ENCODE measurements at regions not wholly inside any gene's neighbourhood (a gene's known extent, or its start where the extent isn't known, plus 50 kb on each side); places are given as distances from the start of the nearest gene placed in this dataset.

- no peak for DNase-seq
- Histone ChIP-seq H3K4me2 (no peak overlapping the region), H3K36me3 (replicated peaks in 1 of 2; ENCODE audit: control insufficient read depth in 1 of 2, insufficient read depth in 2 of 2, low read length in 1 of 2) (no peaks in the 10 kb centered on the region), H3K9me2 (peaks cover 5% of the 10 kb centered on the region; the same call in 1 of the 2 replicates), H3K27me3 (ENCODE audit: insufficient read depth) (no peaks in the 10 kb centered on the region), H2AFZ (ENCODE audit: low read depth) (0 out of 2 replicates have a peak overlapping the region, but pooled peaks have one; percentile 58), H3F3A (replicated peaks; ENCODE audit: insufficient read depth) (no peaks in the 10 kb centered on the region), H3K4me3 (ENCODE audit: low read depth in 2 of 2, low read length in 1 of 2) (no peak overlapping the region), H3K9ac (no peak overlapping the region), H3K27ac (ENCODE audit: low read depth in 2 of 2, low read length in 1 of 2) (no peak overlapping the region), H3K9me3 (no peaks in the 10 kb centered on the region; the same call in 1 of the 2 replicates), H3K4me1 (ENCODE audit: control insufficient read depth in 1 of 2, insufficient read depth in 2 of 2, low read depth in 1 of 2, low read length in 1 of 2) (no peaks in the 10 kb centered on the region), H4K20me1 (ENCODE audit: insufficient read depth) (no peaks in the 10 kb centered on the region), H3K79me2 (ENCODE audit: insufficient read depth) (no peaks in the 10 kb centered on the region)
- 80% methylated on average over 2 of the region's 2 CpGs for WGBS (ENCODE audit: low lambda C conversion rate)
- ChIA-PET CTCF (no interaction called here), POLR2A (no interaction called here)
- TF ChIP-seq, protein P1, sequence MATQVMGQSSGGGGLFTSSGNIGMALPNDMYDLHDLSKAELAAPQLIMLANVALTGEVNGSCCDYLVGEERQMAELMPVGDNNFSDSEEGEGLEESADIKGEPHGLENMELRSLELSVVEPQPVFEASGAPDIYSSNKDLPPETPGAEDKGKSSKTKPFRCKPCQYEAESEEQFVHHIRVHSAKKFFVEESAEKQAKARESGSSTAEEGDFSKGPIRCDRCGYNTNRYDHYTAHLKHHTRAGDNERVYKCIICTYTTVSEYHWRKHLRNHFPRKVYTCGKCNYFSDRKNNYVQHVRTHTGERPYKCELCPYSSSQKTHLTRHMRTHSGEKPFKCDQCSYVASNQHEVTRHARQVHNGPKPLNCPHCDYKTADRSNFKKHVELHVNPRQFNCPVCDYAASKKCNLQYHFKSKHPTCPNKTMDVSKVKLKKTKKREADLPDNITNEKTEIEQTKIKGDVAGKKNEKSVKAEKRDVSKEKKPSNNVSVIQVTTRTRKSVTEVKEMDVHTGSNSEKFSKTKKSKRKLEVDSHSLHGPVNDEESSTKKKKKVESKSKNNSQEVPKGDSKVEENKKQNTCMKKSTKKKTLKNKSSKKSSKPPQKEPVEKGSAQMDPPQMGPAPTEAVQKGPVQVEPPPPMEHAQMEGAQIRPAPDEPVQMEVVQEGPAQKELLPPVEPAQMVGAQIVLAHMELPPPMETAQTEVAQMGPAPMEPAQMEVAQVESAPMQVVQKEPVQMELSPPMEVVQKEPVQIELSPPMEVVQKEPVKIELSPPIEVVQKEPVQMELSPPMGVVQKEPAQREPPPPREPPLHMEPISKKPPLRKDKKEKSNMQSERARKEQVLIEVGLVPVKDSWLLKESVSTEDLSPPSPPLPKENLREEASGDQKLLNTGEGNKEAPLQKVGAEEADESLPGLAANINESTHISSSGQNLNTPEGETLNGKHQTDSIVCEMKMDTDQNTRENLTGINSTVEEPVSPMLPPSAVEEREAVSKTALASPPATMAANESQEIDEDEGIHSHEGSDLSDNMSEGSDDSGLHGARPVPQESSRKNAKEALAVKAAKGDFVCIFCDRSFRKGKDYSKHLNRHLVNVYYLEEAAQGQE (IDR thresholded peaks at IDR 0.05; ENCODE audit: low read depth, low read length), result no peak
- TF ChIP-seq MAX (IDR thresholded peaks at IDR 0.05; ENCODE audit: low read depth) (no peak), ELF1 (IDR thresholded peaks at IDR 0.05) (no peak), RAD21 (IDR thresholded peaks at IDR 0.05; ENCODE audit: low read length) (no peak), TEAD4 (IDR thresholded peaks at IDR 0.05; ENCODE audit: borderline replicate concordance, insufficient read depth) (no peak), JUND (IDR thresholded peaks at IDR 0.05) (no peak), SMC3 (IDR thresholded peaks at IDR 0.05; ENCODE audit: low read depth, low read length) (no peak), SIN3A (IDR thresholded peaks at IDR 0.05; ENCODE audit: borderline replicate concordance, low read depth, low read length) (no peak), TCF12 (IDR thresholded peaks at IDR 0.05) (no peak), FOXJ3 (CRISPR knock-in tag; IDR thresholded peaks at IDR 0.05) (no peak)
These were observed 655.6 kb upstream of the NUDT12 start for GRCh38 chr5:104218200-104218599.

DNA sequence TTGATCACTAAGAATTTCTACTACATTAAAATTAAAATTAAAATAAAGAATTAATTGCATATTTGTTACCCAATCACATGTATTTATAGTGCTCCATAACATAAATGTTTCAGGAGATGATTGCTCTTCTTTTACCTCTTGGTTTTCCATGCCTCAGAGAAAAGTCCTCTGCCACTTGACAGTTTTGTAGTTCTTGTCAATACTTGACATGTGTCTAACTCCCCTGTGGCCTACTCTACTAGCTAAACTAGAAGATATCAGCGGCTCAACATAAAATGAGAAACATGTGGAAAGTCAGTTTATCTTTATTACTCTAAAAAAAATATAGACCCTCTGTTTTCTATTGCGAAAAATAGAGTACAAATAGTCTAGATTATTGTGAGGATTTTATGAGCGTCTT lies 650.6 kb upstream of the NUDT12 start:
- no peak overlapping the region for H2AFZ ChIP-seq (ENCODE audit: low read depth)
- no peak overlapping the region for H3K4me2 ChIP-seq
- no peaks in the 10 kb centered on the region for H3K9me2 ChIP-seq
- WGBS (ENCODE audit: low lambda C conversion rate), result 73% methylated on average over 3 of the region's 3 CpGs
- no peaks in the 10 kb centered on the region for H3K27me3 ChIP-seq (ENCODE audit: insufficient read depth)
- no peaks in the 10 kb centered on the region for H3K79me2 ChIP-seq (ENCODE audit: insufficient read depth)
- no peak overlapping the region for H3K4me3 ChIP-seq (ENCODE audit: low read depth in 2 of 2, low read length in 1 of 2)
- ChIA-PET CTCF (interaction anchor here (0.9 kb wide), 1 partner anchor 14 kb away, joined by 3 read pairs; no protein-coding TSS in a partner anchor), POLR2A (no interaction called here)
- H4K20me1 ChIP-seq (ENCODE audit: insufficient read depth), result no peaks in the 10 kb centered on the region
- H3K4me1 ChIP-seq (ENCODE audit: control insufficient read depth in 1 of 2, insufficient read depth in 2 of 2, low read depth in 1 of 2, low read length in 1 of 2), result no peaks in the 10 kb centered on the region
- H3K9ac ChIP-seq, result no peak overlapping the region
- no peak for DNase-seq
- no peaks in the 10 kb centered on the region for H3K9me3 ChIP-seq
- H3K27ac ChIP-seq (ENCODE audit: low read depth in 2 of 2, low read length in 1 of 2), result no peak overlapping the region
- no peaks in the 10 kb centered on the region for H3K36me3 ChIP-seq (replicated peaks in 1 of 2; ENCODE audit: control insufficient read depth in 1 of 2, insufficient read depth in 2 of 2, low read length in 1 of 2)
- H3F3A ChIP-seq (replicated peaks; ENCODE audit: insufficient read depth), result no peaks in the 10 kb centered on the region
- TF ChIP-seq PBX3 (IDR thresholded peaks at IDR 0.05), result no peak
- no peak for TF ChIP-seq RFX5 (IDR thresholded peaks at IDR 0.05; ENCODE audit: low read length)
- no peak for TF ChIP-seq GABPA (IDR thresholded peaks at IDR 0.05; ENCODE audit: low read depth)
- no peak for TF ChIP-seq RCOR1 (IDR thresholded peaks at IDR 0.05; ENCODE audit: low read length)
- TF ChIP-seq MXI1 (IDR thresholded peaks at IDR 0.05; ENCODE audit: low read depth, low read length), result no peak
- TF ChIP-seq, protein P1 (IDR thresholded peaks at IDR 0.05; ENCODE audit: low read depth, low read length), result no peak
- TF ChIP-seq JUND (IDR thresholded peaks at IDR 0.05), result no peak
- TF ChIP-seq NFIC (IDR thresholded peaks at IDR 0.05; ENCODE audit: borderline replicate concordance), result no peak
- TF ChIP-seq FOXM1 (IDR thresholded peaks at IDR 0.05; ENCODE audit: low read depth), result no peak
- no peak for TF ChIP-seq GATA2 (CRISPR knock-in tag; IDR thresholded peaks at IDR 0.05)
- TF ChIP-seq POLR2AphosphoS5 (IDR thresholded peaks at IDR 0.05; ENCODE audit: low read depth, low read length), result no peak
- no peak for TF ChIP-seq TAF1 (IDR thresholded peaks at IDR 0.05; ENCODE audit: borderline replicate concordance, low read depth, low read length)
- TF ChIP-seq YY1 (IDR thresholded peaks at IDR 0.05; ENCODE audit: low read depth), result no peak
- no peak for TF ChIP-seq MAX (IDR thresholded peaks at IDR 0.05; ENCODE audit: low read depth)
